ENCODE measurements at regions not wholly inside any gene's neighbourhood (a gene's known extent, or its start where the extent isn't known, plus 50 kb on each side); places are given as distances from the start of the nearest gene placed in this dataset.

DNA sequence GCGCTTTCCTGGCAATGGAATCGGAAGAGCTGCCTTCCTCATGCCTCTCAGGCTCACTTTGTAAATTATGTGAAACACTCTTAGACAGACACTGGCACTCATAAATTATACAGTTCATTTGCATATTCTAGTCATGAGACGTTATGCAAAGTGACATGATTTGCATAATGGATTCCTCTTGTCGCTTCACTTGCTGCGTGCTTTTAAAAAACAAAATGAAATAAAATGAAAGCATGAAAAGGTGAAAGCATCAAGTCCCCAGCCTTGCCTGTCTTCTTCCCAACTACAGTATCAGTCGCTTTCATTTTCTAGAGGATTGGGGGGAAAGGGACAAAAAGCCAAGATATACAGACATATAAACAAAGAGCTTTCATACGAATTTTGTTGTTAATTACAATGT lies 252.8 kb upstream of the PMFBP1 start:
- DNase-seq (ENCODE audit: extremely low read depth in 1 of 2, low read depth in 1 of 2), result no peak

DNA sequence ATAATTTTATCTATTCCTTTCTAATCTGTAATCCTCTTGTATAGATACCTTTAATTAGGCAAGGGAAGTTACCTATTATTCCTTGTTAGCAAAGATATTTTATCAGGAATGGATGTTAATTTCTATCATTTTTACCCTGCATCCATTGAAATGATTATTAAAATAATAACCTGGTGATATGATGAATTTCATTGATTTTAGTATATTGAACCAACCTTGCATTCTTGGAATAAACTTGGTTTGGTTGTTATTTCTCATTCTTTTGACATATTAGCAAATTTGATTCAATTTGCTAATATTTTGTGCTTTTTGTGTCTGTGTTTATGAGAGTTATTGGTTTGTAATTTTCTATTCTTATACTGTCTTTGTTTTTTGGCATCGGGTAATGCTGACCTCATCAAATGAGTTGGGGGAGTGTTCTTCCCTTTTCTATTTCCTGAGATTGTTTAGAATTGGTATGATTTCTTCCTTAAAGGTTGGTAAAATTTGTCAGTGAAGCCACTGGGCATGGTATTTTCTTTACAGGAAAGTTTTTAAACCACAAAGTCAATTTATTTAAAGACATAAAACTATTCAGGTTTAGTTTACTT lies 250.4 kb upstream of the PMFBP1 start:
- no peak for DNase-seq (ENCODE audit: extremely low read depth in 1 of 2, low read depth in 1 of 2)

DNA sequence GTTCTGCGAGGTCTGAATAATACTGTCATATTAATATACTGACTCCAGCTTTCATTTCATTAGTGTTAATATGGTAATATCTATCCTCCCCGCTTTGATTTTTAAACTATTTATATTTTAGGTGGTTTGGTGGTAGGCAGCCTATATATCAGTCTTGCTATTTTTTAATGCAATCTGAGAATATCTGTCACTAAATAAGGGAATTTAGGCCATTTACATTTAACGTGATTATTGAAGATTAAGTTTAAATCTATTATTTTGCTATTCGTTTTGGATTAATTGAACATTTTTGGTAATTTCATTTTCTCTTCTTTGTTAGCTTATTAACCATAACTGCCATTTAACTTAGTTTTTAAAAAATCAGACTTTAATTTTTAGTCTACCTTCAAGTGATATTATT lies 247.7 kb upstream of the PMFBP1 start:
- DNase-seq (ENCODE audit: extremely low read depth in 1 of 2, low read depth in 1 of 2), result no peak

DNA sequence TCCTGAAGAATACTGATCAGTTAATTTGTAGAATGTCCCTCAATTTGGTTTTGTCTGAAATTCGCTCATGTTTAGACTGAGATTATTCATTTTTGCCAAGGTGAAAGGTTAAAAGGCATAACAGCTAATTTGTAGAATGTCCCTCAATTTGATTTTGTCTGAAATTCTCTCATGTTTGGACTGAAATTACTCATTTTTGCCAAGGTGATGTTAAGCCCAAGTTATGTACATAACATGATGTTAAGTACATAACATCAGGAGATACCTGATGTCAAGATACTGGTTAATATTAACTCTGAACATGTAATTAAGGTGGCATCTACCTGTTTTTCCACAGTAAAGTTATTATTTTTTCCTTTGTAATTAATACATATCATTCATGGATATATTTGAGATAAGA lies 243.4 kb upstream of the PMFBP1 start:
- DNase-seq (ENCODE audit: extremely low read depth in 1 of 2, low read depth in 1 of 2), result no peak

DNA sequence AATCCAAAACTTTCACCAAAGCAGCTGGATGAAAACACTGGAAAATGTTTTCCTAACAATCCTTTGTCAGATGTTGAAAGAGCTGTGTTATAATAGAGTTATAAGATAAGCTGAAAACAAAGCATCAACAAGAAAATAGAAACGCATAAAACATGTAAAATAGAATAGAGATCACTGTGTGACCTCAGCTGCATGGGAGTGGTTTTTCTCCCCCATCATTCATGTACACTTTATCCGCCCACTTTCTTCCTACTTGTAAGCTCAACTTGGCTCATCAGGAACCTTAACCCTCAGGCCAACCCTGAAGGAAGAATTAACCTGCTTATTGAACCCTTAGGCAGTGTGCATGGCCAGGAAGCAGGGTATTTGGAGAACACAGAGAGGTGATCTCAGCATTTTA lies 238.5 kb upstream of the PMFBP1 start:
- no peak for DNase-seq (ENCODE audit: extremely low read depth in 1 of 2, low read depth in 1 of 2)

DNA sequence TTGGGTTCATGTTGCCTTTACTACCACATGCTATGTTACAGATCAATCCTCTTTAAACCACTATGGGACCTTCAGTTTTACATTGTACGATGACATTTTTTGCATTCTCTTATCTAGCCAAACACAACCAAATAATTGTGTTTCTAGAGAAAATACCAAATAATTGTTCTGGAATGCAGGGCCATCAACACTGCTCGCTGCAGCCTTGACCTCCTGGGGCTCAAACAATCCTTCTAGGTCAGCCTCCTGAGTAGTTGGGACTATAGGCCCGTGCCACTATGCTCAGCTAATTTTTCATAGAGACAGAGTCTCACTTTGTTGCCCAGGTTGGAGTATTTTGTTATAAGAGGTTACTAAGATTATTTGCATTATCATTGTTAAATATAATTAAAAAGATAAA lies 237.5 kb upstream of the PMFBP1 start:
- no peak for DNase-seq (ENCODE audit: extremely low read depth in 1 of 2, low read depth in 1 of 2)

DNA sequence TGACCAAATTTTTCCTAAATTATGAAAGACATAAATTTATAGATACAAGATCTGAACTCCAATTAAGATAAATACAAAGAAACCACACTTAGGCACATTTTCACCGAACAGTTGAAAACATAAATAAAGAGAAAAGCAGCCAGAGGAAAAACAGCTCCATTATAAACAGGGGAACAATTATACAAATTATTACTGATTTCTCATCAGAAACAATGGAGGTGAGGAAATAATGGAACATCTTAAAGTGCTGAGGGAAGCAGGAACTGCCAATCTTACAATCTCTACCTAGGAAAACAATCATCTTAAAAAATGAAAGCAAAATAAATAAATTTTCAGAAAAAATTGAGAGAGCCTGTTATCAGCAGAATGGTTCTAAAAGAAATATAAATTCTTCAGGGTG lies 234.4 kb upstream of the PMFBP1 start:
- no peak for DNase-seq (ENCODE audit: extremely low read depth in 1 of 2, low read depth in 1 of 2)

DNA sequence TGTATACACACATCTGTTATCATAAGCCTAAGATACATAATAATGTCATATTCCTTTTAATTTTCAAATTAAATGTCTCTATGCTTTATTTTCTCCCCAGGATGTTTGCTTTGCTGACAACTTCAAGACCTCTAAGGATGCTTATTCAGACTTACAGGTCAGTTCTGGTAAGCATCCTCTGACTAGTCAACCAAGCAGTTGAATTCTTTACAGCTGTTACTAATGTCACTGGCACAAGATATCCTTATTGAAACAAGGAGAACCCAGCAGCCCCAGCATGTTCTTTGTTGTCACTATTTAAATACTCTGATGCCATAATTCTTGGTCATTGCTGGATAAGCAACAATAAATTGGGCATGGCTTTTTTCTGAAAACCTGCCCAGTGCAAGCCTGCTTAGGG lies 232.3 kb upstream of the PMFBP1 start:
- no peak for DNase-seq (ENCODE audit: extremely low read depth in 1 of 2, low read depth in 1 of 2)

DNA sequence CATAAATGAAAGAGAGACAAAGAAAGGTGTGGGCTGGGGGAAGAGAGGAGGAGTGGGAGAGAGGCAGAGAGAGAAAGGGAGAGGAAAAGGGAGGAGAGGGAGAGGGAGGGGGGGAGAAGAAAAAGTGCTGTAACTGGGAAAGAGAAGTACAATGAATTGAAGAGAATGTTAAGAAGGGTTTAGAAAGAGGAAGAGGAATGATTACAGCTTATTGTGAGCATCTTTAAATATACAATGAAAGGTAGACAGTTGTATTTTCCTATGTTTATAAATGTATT lies 229.1 kb upstream of the PMFBP1 start:
- no peak for DNase-seq (ENCODE audit: extremely low read depth in 1 of 2, low read depth in 1 of 2)

DNA sequence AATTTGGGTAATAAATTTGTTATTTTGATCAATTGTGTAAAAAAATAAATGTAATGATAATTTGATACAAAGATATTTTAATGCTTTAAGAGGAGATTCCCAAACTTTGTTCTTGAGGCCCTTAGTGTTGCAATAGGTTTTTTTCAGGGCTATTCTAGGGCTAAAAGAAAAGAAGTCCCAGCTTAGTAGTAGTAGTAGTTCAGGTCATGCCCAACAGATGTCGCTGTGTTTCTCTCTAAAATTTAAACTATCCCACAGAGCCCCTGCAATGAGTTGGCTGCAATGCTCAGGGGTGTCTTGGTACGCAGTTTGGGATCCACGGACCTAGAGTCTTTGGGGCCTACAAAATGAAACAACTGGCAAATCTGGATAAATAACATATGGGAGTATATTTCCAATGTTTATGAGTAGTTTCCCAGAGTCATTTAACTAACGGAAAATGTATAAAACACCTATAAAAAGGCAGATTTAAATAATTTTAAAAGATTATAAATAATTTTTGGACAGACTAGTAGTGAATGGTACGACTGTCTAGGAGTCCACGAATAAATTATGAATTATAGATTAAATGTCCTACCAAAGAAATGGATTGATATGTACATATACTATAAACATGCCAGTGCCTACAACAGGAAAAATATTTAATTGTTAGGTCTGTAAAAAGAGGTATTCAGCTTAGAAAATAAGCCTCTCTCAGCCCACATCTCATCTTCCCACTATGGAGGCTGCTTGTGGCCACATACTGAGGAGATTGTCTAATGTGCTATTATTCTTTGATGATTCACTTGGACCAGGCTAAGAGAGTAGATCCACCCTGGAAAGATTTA lies 228.5 kb upstream of the PMFBP1 start:
- DNase-seq (ENCODE audit: extremely low read depth in 1 of 2, low read depth in 1 of 2), result no peak

DNA sequence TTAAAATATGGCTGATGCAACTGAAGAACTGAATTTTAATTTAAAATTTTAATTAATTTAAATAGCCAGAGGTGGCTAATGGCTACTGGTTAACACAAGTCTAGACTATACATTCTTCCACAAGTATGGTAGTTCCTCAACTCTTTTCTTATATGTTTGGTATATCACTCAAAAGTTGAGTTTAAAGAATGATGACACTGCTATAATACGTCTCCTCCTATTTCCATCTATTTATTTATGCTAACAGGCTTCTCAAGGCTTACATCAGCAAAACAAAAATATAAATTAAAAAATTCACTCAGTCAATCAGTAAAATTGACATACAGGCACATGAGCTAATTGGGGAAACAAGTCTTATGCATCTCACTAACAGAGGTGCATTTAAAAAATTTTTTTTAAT lies 227.9 kb upstream of the PMFBP1 start:
- DNase-seq (ENCODE audit: extremely low read depth in 1 of 2, low read depth in 1 of 2), result no peak

DNA sequence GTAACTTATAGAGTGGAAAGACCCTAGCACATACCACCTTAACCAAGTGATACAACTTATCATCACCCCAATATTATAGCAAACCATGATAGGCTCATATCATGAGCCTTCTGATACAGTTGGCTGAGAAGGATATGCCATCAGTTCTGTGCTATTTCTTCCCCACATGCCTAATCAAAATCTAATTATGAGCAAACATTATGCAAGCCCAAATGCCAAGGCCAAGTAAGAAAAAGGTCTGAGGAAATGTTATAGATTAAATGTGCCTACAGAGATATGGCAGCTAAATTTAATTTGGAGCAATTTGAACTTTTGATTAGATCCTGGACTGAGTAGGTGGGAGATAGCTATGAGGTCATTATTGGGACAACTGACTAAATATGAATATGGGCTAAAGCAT lies 225.9 kb upstream of the PMFBP1 start:
- DNase-seq (ENCODE audit: extremely low read depth in 1 of 2, low read depth in 1 of 2), result no peak

DNA sequence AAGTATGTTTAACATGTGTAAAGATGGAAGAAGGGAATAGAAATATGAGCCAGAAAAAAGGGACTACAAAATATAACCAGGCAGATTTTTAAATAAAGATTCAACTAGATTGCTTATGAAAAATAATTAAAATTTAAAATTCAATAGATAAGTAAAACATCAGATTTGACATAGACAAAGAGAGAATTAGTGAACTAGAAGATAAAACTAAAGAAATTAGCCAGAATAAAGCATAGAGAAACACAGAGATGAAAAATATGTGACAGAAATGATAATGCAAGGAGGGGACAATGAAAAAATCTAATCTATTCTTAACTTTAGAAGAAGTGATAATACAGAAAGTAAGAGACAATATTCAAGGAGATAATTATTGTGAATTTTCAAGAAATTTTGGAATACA lies 222.6 kb upstream of the PMFBP1 start:
- DNase-seq (ENCODE audit: extremely low read depth in 1 of 2, low read depth in 1 of 2), result no peak

DNA sequence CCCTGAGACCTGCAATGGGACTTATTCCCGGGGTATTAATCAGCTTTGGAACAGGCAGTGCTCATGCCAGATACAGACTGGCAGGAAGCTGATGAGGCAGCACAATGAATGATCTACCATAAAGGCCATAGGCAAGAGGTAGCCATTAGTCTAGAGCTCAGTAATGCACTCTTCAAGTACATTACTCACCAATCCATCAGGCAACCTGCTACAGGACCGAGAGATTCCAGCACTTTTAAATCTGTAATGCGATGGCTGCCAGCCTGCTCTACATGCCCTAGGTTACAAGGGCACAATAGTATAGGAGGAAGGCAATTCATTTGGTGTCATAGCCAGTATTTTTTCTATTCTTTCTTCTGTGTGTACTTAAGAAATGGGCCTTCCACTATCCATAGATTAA lies 217.8 kb upstream of the PMFBP1 start:
- DNase-seq (ENCODE audit: extremely low read depth in 1 of 2, low read depth in 1 of 2), result no peak

DNA sequence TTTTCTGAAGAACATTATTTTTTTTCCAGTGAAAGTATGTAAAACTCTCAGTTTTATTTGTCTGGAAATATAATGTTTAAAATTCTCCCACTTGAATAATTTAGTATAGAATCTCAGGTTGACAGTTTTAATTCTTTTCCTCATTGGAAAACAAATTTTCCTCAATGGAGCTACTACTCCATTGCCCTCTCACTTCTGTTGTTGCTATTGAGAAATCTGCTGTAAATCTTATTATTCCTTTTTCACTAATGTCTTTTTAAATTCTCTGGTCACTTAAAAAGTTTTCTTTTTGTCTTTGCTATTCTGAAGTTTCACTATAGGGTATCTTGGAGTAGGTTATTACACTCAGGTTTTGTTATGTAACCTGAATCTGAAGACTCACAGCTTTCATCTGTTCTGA lies 216.1 kb upstream of the PMFBP1 start:
- no peak for DNase-seq (ENCODE audit: extremely low read depth in 1 of 2, low read depth in 1 of 2)

DNA sequence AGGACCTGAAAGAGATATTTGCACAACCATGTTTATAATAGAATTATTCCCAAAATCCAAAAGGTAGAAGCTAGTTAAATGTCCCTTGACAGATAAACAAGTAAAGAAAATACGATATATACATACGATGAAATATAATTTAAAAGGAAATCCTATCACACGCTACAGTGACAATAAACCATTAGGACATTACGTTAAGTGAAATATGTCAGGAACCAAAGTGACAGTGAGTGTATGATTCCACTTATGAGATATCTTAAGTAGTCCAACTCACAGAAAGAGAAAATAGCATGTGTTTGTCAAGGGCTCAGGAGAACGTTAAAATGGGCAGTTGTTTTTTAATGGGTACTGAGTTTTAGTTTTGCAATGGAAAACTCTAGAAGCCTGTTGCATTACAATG lies 212.7 kb upstream of the PMFBP1 start:
- DNase-seq (ENCODE audit: extremely low read depth in 1 of 2, low read depth in 1 of 2), result no peak

DNA sequence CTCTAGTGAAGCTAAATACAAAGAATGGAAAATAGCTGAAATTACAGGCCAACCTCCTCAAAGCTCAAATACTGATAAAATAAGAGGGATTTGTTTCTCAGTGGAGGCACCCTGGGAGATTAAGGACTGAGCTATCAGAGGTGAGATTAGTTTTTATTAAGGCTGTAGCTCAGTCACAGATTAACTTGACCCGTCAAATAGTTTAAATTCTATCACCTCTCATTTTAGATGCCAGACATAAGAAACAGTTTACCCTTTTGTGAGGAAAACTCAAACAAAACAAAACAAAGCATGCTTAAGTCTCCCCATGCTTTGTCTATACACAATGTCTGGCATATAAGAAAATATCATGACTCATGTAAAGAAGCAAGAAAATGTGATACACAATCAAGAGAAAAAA lies 208.3 kb upstream of the PMFBP1 start:
- DNase-seq (ENCODE audit: extremely low read depth in 1 of 2, low read depth in 1 of 2), result no peak

DNA sequence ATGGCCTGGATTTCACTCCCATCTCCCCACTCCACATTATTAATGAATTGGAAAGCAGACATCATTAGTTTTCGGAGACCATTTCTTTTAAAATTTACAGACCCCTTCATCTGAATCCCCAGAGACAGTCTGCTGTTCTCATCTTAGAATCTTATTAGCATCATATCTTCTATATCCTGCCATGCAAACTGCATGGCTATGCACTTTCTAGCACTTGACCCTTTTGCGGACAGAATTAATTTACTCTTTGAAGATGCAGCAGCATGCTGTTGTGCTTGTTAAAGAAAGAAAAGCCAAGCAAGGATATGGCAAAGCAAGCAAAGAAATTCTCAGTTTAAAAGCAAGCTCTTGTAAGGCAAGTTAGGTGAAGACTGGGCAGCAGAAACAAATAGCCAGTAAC lies 201.2 kb upstream of the PMFBP1 start:
- DNase-seq (ENCODE audit: extremely low read depth in 1 of 2, low read depth in 1 of 2), result no peak

DNA sequence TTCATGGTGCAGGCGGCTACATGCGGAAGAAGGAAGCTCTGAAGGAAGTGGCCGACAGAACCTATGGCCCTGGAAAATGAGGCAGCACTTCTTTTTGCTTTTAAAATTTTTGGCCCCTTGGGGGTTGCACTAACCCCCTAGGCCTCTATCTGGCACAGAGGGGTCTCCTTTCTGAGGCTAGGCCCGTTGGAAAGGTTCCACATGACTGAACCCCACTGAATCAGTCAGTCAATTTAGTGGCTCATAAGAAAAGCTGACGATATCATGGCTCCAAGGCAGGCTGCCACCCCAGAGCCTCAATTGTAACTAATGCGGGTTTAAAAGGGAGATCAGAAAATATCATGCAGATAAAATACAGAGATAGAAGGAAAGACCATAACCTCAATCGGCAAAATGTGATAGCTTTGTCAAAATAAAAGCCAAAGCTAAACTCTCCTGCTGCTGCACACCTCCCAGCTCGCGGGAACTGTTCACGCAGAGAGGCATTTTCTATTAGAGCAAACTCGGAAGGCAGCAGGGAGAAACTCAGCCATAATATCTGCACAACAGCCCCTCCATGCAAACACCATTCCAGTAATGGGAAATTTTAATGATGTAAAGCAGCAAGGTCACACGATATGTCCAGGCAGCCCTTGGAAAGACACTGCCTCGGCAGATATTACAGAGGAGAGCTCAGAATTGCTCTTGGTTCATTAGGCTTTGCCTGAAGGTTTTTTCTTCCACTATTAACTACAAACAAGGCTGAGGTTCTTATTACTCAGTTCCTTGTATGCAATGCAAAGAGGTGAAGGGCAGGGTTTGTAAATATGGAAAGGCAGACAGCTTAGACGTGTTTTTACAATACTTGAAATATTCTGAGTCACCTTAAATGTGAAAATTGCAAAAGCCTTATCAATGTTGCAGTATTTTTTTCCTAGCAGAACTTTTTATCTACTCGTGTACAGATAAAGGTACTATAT lies 200.4 kb upstream of the PMFBP1 start:
- no peak for DNase-seq (ENCODE audit: extremely low read depth in 1 of 2, low read depth in 1 of 2)

DNA sequence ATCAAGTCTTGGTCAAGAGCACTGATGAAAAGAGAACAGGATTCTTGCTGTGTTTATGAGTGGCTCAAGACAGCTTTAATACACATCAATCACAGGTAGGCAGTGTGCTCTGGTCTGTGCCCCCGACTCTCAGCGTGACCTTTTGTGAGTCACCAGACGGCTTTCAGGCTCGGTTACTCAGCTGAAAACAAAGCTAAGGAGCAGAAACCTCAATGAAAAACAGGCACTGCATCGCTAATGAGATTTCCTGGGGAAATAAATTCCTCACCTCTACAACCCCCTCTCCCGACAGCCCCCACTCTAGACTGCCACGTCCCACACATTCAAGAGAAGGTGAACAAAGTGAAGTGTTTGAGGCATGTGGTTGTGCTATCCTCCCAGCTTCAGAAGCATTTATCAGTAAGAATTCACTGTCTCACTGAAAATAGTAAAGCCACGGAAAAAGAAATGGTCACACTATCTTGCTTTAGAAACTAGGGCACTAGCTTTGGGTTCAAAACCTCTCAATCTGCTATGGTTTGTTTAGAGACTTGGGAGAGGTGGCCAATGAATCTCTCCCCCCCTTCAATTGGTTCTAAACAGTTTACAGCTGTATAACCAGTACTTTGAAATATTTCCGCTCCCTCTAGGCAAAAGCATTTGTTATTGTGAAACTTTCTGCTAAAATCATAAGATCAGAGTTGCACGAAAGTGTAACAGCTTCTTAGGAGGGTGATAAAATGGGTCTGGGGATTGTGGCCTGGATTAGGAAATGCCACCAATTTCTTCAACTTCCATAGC lies 199.5 kb upstream of the PMFBP1 start:
- DNase-seq (ENCODE audit: extremely low read depth in 1 of 2, low read depth in 1 of 2), result no peak

DNA sequence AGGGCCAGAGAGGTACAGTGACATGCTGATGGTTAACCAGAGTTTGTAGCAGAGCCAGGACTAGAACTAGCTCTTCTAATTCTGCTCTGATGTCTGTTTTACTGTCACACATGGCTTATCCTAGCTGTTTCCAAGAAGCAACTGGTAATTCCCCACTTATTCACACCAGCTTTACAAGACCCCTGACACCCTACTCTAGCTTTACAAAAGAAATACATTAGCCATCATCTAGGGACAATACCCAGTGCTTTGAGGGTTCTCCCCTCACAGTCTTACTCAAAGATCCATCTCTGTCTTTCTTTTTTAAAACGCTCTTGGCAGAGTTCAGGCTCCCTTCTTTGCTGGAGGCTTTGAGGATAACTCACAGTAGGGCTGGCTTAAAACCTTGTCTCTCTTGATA lies 197.3 kb upstream of the PMFBP1 start:
- DNase-seq (ENCODE audit: extremely low read depth in 1 of 2, low read depth in 1 of 2), result no peak
